OCI-M2 (cell line): ENCODE measurements at regions not wholly inside any gene's neighbourhood (a gene's known extent, or its start where the extent isn't known, plus 50 kb on each side); places are given as distances from the start of the nearest gene placed in this dataset.

Source experiments
- DNase-seq: peaks from one replicate; lab custom pipeline; 2025; ENCODE audit not compliant: unreplicated experiment; lab: John Stamatoyannopoulos, UW

GRCh38 chr6:122308074-122308473 is 91.4 kb upstream of the HSF2 start:
- no peak for DNase-seq

- DNase-seq: no peak
These were observed 83.6 kb upstream of the HSF2 start for GRCh38 chr6:122315842-122316241.

- no peak for DNase-seq
These were observed 76.6 kb upstream of the HSF2 start for GRCh38 chr6:122322824-122323223.

GRCh38 chr6:122323361-122323760 is 76.1 kb upstream of the HSF2 start:
- DNase-seq: no peak

- no peak for DNase-seq
These were observed 69.1 kb upstream of the HSF2 start for GRCh38 chr6:122330315-122330714.

- no peak for DNase-seq
These were observed 61.8 kb upstream of the HSF2 start for GRCh38 chr6:122337645-122338044.

- DNase-seq: no peak
These were observed 59.8 kb upstream of the HSF2 start for GRCh38 chr6:122339661-122340060.

GRCh38 chr6:122347280-122347679 is 52.2 kb upstream of the HSF2 start:
- DNase-seq: no peak

GRCh38 chr6:122347751-122348150 is 51.7 kb upstream of the HSF2 start:
- DNase-seq: no peak
